ENCODE measurements at regions not wholly inside any gene's neighbourhood (a gene's known extent, or its start where the extent isn't known, plus 50 kb on each side); places are given as distances from the start of the nearest gene placed in this dataset.

DNA sequence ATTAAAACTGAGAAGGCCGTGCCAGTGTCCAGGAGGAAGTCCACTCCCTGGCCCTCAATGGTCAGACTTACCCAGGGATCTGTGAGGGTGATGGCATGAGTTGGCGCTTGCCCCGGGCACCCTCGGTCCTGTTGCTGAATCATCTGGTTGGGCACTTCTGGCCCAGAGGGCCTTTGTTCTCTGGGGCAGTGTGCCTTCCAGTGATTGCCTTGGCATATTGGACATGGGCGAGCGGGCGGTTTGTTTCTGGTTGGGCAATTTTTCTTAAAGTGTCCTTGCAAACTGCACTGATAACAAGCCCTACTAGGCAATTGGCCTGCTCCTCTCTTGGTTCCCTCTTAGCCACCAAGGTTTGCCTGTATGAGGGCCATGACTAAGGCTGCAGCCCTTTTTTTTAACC is 69.5 kb upstream of the ZDHHC17 start:
- Histone ChIP-seq H3K9ac (ENCODE audit: low read length) (no peak overlapping the region), H3K9me2 (replicated peaks; ENCODE audit: insufficient read depth, low read length) (no peaks in the 10 kb centered on the region), H3K27me3 (ENCODE audit: low read length) (no peaks in the 10 kb centered on the region), H3K79me2 (ENCODE audit: insufficient read depth, low read length) (no peaks in the 10 kb centered on the region), H3K9me3 (ENCODE audit: insufficient read depth, low read length) (no peaks in the 10 kb centered on the region), H2AFZ (ENCODE audit: low read depth, low read length, severe bottlenecking) (no peak overlapping the region), H3F3A (ENCODE audit: insufficient read depth) (no peaks in the 10 kb centered on the region), H3K4me2 (ENCODE audit: low read depth, low read length, poor library complexity, severe bottlenecking) (no peak overlapping the region), H4K20me1 (ENCODE audit: low read depth, low read length) (no peaks in the 10 kb centered on the region), H3K27ac (ENCODE audit: low read depth, low read length) (no peak overlapping the region), H3K36me3 (ENCODE audit: low read length) (no peaks in the 10 kb centered on the region), H3K4me3 (ENCODE audit: insufficient read depth, low read length, poor library complexity, severe bottlenecking) (no peak overlapping the region)
- TF ChIP-seq, protein P1, sequence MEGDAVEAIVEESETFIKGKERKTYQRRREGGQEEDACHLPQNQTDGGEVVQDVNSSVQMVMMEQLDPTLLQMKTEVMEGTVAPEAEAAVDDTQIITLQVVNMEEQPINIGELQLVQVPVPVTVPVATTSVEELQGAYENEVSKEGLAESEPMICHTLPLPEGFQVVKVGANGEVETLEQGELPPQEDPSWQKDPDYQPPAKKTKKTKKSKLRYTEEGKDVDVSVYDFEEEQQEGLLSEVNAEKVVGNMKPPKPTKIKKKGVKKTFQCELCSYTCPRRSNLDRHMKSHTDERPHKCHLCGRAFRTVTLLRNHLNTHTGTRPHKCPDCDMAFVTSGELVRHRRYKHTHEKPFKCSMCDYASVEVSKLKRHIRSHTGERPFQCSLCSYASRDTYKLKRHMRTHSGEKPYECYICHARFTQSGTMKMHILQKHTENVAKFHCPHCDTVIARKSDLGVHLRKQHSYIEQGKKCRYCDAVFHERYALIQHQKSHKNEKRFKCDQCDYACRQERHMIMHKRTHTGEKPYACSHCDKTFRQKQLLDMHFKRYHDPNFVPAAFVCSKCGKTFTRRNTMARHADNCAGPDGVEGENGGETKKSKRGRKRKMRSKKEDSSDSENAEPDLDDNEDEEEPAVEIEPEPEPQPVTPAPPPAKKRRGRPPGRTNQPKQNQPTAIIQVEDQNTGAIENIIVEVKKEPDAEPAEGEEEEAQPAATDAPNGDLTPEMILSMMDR (IDR thresholded peaks at IDR 0.05; ENCODE audit: insufficient read depth, low read length, poor library complexity, severe bottlenecking), result no peak
- no peak for TF ChIP-seq EZH2phosphoT487 (conservative IDR thresholded peaks at IDR 0.05; ENCODE audit: low read length)

GRCh38 chr12:76696186-76696585 is 67.7 kb upstream of the ZDHHC17 start:
- H3K79me2 ChIP-seq (ENCODE audit: insufficient read depth, low read length), result no peaks in the 10 kb centered on the region
- no peaks in the 10 kb centered on the region for H3K9me2 ChIP-seq (replicated peaks; ENCODE audit: insufficient read depth, low read length)
- no peak overlapping the region for H3K4me2 ChIP-seq (ENCODE audit: low read depth, low read length, poor library complexity, severe bottlenecking)
- H3K9ac ChIP-seq (ENCODE audit: low read length), result no peak overlapping the region
- H3K27me3 ChIP-seq (ENCODE audit: low read length), result no peaks in the 10 kb centered on the region
- no peaks in the 10 kb centered on the region for H3F3A ChIP-seq (ENCODE audit: insufficient read depth)
- no peak overlapping the region for H3K4me3 ChIP-seq (ENCODE audit: insufficient read depth, low read length, poor library complexity, severe bottlenecking)
- H4K20me1 ChIP-seq (ENCODE audit: low read depth, low read length), result no peaks in the 10 kb centered on the region
- TF ChIP-seq EZH2phosphoT487 (conservative IDR thresholded peaks at IDR 0.05; ENCODE audit: low read length), result no peak
- TF ChIP-seq, protein P1 (IDR thresholded peaks at IDR 0.05; ENCODE audit: insufficient read depth, low read length, poor library complexity, severe bottlenecking), result no peak
- no peak overlapping the region for H3K27ac ChIP-seq (ENCODE audit: low read depth, low read length)
- no peak overlapping the region for H2AFZ ChIP-seq (ENCODE audit: low read depth, low read length, severe bottlenecking)
- no peaks in the 10 kb centered on the region for H3K9me3 ChIP-seq (ENCODE audit: insufficient read depth, low read length)
- no peaks in the 10 kb centered on the region for H3K36me3 ChIP-seq (ENCODE audit: low read length)

DNA sequence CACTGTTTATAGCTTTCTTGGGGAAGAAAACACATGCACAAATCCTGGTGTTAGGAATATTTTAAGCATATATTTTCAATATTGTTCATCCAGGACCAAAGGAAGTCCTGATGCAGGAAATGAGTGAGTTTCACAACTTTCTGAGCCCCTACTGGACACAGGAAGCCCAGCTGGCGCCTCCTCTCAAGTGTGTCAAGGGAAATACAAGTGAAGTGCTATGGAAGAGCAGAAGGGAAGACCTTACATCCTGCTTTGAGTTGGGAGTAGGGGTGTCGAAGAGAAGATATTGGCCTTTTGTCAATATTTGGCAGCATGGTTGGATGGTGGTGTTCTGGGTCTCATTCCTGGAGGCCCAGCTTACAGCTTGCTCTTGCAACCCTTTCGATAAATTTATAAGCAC is 66.1 kb upstream of the ZDHHC17 start:
- H3K9me3 ChIP-seq (ENCODE audit: insufficient read depth, low read length), result no peaks in the 10 kb centered on the region
- no peaks in the 10 kb centered on the region for H3K36me3 ChIP-seq (ENCODE audit: low read length)
- no peak overlapping the region for H3K27ac ChIP-seq (ENCODE audit: low read depth, low read length)
- no peaks in the 10 kb centered on the region for H3F3A ChIP-seq (ENCODE audit: insufficient read depth)
- no peak overlapping the region for H3K4me3 ChIP-seq (ENCODE audit: insufficient read depth, low read length, poor library complexity, severe bottlenecking)
- no peak overlapping the region for H3K9ac ChIP-seq (ENCODE audit: low read length)
- no peaks in the 10 kb centered on the region for H3K27me3 ChIP-seq (ENCODE audit: low read length)
- H2AFZ ChIP-seq (ENCODE audit: low read depth, low read length, severe bottlenecking), result no peak overlapping the region
- TF ChIP-seq EZH2phosphoT487 (conservative IDR thresholded peaks at IDR 0.05; ENCODE audit: low read length), result no peak
- TF ChIP-seq, protein P1 (IDR thresholded peaks at IDR 0.05; ENCODE audit: insufficient read depth, low read length, poor library complexity, severe bottlenecking), result no peak
- no peaks in the 10 kb centered on the region for H3K79me2 ChIP-seq (ENCODE audit: insufficient read depth, low read length)
- no peak overlapping the region for H3K4me2 ChIP-seq (ENCODE audit: low read depth, low read length, poor library complexity, severe bottlenecking)
- no peaks in the 10 kb centered on the region for H4K20me1 ChIP-seq (ENCODE audit: low read depth, low read length)
- H3K9me2 ChIP-seq (replicated peaks; ENCODE audit: insufficient read depth, low read length), result no peaks in the 10 kb centered on the region
